Stimulated activated CD4-positive, alpha-beta T cell treated with anti-CD3 and anti-CD28 coated beads, Interleukin-15, amount 100 ng/mL, for 24 hours (primary cell): ENCODE measurements at regions not wholly inside any gene's neighbourhood (a gene's known extent, or its start where the extent isn't known, plus 50 kb on each side); places are given as distances from the start of the nearest gene placed in this dataset.
"Not testable (repeated sequence)": the region's sequence is repeated elsewhere in the genome, so short reads cannot be mapped to it uniquely, and the experiment has no call there.

Experiments used
- DNase-seq: peaks from one replicate; pipeline ENCODE4 v3.0.0-alpha.2; 2020

DNA sequence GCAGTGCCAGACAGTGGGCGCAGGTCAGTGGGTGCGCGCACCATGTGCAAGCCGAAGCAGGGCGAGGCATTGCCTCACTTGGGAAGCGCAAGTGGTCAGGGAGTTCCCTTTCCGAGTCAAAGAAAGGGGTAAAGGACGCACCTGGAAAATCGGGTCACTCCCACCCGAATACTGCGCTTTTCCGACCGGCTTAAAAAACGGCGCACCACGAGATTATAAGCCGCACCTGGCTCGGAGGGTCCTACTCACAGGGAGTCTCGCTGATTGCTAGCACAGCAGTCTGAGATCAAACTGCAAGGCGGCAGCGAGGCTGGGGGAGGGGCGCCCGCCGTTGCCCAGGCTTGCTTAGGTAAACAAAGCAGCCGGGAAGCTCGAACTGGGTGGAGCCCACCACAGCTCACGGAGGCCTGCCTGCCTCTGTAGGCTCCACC is 77.9 kb downstream of the NR4A2 start:
- not testable (repeated sequence) for DNase-seq

DNA sequence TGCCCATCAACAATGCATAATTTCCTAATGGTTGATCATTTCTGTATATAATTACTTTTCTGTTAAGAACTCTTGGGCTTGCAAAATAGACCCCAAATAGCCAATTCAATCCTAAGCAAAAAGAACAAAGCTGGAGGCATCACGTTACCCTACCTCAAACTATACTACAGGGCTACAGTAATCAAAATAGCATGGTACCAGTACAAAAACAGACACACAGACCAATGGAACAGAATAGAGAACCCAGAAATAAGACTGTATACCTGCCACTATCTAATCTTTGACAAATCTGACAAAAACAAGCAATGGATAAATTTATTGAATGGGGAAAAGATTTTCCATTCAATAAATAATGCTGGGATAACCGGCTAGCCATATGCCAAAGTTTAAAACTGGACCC is 78.8 kb downstream of the NR4A2 start:
- no peak for DNase-seq

DNA sequence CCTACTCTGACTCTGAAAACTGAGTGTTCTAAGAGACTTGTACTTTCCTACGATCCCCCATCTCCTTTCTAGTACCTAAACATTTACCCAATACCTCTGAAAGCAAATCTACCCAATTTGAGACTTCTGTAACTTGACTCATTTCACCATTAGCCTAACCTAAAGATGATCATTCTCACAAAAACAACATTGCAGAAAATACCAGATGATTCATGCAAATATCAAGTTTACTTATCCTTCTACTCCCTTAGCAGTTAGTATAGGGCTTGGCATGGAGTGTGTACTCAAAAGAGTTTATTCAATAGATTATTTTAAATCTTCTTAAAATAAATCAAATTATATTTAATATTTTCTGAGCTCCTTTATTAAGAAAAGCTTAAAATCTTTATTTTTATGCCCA is 89.6 kb downstream of the NR4A2 start:
- DNase-seq: no peak

DNA sequence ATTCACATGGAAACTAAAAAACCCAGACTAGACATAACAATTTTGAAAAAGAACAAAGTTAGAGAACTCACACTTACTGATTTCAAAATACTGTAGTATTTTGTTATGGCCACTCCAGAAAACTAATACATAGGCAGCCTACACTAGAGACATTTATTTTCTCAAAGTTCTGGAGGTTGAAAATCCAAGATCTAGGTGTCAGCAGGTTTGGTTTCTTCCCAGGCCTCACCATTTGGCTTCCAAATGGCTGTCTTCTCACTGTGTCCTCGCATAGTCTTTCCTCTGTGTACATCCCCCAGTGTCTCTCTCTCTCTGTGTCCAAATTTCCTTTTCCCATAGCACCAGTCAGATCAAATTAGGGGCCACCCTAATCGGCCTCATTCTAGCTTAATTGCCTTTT is 95.0 kb downstream of the NR4A2 start:
- DNase-seq: no peak

DNA sequence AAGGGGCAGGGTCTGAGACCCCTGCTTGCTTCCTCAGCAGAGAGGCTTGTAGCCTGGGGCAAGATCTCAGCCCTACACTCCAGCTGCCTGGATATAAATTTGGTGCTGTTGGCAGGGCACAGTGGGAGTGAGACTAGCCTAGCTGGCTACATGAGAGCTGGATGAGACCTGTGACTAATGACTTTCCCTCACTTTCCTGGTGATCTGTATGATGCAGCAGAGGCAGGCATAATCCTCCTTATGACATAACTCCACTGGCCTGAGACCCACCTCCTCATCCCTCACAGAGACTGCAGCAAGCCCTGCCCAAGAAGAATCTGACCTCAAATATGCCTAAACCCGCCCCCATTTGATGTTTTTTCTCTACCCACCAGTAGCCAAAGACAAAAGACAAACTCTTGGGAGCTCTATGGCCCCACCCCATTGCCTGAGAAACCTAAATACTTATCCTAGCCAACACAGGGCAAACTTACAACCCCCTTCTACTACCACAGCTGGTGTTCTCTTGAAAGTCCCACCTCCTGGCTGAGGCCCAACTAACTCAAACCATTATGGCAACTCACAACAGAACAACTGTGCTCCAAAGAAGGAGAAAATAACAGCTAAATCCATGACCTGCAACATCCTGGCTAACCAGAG is 102.7 kb downstream of the NR4A2 start:
- DNase-seq: no peak

DNA sequence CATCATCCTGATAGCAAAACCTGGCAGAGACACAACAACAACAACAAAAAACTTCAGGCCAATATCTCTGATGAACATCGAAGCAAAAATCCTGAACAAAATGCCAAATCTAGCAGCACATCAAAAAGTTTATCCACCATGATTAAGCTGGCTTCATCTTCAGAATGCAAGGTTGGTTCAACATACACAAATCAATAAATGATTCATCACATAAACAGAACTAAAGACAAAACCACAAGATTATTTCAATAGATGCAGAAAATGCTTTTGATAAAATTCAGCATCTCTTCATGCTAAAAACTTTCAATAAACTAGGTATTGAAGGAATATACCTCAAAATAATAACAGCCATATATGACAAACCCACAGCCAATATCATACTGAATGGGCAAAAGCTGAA is 109.2 kb downstream of the NR4A2 start:
- DNase-seq: not testable (repeated sequence)

DNA sequence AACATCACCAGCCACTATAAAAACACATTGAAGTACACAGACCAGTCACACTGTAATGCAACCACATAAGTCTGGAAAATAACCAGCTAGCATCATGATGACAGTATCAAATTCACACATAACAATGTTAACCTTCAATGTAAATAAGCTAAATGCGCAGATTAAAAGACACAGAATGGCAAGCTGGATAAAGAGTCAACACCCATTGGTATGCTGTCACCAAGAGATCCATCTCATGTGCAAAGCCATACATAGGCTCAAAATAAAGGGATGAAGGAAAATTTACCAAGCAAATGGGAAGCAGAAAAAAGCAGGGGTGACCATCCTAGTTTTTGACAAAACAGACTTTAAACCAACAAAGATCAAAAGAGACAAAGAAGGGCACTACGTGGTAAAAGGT is 110.8 kb downstream of the NR4A2 start:
- no peak for DNase-seq

DNA sequence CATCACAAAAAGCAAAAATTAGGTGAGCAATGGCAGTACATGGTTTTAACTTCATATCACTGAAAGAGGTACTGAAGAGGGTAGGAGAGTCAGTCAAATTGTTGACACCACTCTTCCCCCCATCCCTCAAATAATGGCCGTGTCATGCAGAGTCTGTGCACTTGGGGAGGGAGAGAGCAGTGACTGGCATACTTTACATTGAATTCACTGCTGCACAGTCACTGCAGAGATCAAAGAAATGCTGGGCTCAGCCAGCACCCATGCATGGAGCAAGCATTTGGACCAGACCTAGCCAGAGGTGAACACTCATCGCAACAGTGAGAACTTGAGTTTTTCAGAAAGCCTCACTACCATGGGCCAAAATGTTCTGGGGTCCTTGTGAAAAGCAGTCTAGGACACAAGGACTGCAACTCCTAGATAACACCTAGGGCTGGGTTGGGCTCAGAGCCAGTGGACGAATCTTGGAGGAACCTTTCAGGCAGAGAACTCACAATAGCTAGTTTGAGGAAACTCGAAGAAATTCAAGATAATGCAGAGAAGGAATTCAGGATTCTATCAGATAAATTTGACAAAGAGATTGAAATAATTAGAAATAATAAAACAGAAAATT is 112.9 kb downstream of the NR4A2 start:
- no peak for DNase-seq

DNA sequence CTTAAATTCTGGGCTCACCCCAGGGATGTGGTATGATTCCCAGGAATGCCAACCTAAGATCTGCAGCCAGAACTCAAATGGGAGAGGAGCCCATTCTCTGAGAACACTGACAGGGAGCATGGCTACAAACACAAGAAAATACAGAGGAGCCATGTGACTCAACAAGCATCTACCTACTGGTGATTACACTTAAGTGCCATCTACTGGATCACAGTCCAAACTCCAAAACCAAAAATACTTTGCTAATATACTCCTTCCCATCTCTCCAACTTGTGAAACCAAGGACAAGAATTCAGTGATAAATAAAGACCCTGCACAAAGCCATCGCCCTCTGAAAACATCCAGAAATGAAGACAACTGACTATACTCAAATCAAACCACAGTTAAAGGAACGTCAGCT is 116.9 kb downstream of the NR4A2 start:
- DNase-seq: no peak

DNA sequence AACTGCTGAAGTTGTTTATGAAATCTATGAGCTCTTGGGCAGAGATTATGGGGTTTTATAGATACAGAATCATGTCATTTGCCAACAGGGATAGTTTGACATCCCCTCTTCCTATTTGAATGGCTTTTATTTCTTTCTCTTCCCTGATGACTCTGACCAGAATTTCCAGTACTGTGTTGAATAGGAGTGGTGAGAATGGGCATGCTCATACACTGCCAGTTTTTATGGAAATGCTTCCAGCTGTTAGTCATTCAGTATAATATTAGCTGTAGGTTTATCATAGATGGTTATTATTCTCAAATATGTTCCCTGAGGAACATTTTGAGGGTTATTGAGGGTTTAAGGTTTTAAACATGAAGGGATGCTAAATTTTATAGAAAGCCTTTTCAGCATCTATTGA is 121.2 kb downstream of the NR4A2 start:
- no peak for DNase-seq

DNA sequence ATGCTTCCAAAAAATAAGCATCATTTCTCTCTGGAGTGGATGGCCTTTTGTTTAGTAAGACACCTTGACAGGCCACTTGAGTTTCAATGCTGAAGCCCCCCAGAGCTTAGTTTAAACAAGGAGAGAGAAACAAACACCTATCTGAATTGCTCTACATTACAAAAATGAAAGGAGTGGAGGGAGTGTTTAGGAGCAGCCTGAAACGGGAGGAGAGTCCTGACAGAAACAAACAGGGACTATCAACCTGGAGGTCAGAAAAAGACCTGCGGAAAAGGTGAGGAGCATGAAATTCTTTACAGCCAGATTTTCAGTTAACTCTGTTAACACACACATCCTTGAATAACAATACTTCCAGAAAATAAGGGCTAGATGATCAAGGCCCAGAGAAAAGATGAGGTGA is 126.2 kb downstream of the NR4A2 start:
- DNase-seq: no peak

DNA sequence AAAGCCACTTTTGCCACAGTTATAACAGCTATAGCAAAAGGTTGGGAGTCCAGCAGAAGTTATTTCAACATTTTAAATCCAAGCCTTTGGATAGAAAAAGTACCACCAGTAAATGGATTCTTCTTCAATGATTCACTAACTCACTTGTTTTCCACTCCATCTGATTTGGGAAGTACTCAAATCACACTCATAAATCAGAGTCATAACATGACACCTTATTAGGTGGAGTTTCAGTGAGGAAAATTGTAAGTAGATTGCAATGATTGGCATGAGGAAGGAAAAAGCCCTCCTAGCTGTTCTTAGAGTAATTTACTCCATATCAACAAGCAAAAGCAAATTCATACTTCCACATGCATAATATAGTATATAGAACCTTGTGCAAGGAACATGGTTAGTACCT is 132.9 kb downstream of the NR4A2 start:
- DNase-seq: no peak

DNA sequence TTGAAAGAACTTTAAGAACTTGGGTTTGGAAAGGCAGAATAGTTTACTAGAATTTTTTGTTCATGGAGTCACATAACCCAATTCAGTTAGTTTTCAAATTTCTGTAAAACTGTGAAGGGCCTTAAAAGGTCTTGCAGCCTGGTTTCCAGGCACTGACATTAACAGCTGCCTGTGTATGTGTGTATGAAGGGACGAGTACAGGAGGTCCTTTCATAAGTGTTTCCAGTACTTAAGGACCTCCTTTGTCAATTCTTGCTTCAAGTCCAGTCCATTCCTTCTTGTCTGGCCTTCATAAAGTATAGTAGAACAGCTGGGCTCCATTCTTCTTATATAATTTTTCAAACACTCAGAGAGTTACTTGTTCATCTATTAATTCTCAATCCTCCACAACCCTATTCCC is 136.5 kb downstream of the NR4A2 start:
- no peak for DNase-seq

DNA sequence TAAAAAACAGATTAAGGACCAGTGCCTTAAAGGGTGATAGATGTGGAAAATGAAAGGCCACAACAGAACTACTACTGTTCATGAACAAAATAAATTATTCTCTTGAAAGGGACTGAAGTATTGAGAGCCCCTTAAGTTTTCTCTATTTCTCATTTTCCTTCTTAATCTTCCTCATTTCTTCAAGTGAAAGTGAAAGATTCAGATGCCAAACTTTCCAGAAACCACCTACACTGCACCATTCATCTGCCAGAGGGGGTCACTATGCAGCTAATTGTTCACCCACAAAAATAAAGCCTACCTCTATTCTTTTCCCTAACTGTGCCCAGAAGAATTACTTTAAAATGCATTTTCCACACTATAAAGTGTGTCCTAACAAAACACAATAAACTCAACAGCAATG is 140.1 kb downstream of the NR4A2 start:
- peak; percentile 2 for DNase-seq

DNA sequence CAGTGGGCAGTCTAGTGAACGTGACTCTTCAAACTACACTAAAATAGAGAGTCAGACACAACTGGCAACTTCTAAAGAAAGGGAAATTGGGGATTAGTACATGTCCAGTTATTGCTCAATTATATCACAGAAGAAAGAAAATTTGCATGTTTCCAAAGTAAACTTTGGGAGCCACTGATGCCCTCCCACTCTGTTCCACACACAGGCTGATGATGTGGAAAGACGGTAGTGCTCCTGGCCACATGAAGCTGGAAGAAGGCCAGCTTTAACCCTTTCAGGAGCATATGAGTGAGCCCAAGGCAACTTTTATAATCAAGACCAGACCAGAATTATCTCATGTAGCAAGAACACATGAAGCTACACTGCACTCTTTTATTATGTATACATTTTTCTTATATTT is 141.0 kb downstream of the NR4A2 start:
- no peak for DNase-seq

DNA sequence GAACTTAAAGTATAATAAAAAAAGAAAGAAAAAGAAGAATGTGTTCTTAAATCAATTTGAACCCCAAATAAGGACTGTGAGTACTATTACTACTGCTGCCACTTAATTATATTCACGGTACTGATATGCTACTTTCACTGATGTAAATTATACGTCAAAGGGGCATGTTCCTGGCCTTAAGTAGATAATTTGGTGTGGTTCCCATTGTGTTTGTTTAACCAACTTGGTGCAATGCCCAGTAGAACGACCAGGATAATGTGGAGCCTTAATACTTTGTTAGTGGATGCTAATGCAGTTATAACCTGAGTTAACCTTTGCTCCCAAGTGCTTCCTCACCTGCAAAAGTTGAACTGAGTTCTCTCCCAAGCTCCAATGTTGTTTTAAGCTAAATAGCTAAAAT is 142.0 kb downstream of the NR4A2 start:
- DNase-seq: no peak

DNA sequence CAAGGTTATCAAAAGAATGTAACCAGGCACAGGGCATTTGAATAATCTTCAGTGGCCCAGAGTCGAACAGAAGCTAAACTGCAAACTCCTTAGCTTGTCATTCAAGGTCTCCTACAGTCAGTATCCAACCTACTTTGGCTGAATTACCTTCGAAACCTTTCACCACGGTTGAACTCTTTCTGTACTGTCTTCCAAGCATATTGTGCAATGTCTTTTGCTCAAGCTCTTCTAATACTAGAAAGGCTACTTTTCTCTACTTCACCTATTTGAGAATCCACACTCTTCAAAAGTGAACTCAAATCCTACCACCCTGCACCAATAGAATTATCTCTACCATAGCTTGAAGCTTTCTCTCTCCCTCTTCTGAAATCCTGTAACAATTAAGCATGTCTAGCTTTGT is 142.9 kb downstream of the NR4A2 start:
- no peak for DNase-seq

DNA sequence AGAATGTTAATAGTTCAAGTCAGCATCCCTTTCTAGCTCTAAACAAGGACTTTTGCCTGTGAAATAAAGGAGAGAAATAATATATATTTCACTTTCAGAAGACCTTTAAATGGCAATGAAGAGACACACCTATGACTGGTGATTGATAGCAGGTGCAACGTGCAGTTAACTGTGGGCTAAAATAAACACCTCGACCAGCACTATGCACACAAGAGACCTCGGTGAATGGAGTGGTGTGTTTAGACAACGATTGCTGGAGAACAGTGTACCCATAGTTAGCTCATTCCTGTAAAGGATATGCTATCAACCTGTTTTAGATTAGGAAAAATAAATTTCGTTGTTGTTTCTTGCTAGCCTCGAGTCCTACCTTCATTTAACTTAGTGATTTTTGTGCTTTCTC is 143.4 kb downstream of the NR4A2 start:
- no peak for DNase-seq

DNA sequence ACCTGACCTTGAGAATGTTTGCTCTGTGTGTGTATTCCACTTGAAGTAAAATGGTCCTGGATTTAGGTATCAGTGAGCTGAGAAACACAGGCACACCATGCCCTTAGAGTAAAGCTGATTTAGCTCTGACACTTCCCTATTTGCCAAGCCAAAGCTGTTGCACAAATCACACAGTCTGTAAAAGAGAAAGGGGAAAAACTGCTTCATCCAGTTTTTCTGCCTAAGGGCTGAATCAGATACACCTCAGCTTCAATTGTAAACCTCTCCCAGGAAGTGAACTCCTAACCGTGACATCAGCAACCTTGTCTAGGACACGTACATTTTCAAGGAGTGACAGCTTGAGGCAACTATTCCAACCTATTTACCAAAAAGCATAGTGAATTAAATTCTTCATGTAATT is 150.4 kb downstream of the NR4A2 start:
- DNase-seq: no peak

DNA sequence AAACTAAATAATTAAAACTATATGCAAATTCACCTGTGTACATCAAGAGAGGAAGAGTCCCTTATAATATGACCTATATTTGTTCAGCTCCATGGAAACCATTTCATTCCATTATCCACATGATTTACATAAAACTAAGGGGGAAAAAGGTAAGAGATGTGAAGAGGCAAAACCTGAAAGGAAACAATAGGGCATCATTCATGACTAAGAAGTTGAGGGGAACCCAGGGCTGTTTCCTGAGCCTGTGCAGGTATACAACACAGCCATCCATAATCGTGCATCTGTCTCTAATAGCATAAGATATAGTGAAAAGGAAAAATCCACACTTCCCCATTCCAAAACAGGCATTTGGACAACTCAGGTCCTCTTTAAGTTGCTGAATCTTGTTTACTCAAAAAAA is 151.3 kb downstream of the NR4A2 start:
- no peak for DNase-seq

DNA sequence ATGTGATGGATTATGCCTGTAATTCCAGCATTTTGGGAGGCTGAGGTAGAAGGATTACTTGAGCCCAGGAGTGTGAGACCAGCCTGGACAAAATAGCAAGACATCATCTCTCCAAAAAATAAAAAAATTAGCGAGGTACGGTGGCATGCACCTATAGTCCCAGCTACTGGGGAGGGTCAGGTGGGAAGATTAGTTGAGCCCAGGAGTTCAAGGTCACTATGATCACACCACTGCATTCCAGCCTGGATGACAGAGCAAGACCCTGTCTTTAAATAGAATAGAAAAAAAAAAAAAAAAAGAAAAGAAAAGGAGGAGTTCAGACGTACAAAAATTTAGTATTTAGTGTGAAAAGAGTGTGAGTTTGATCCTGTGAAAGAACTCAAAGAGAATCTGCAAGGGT is 154.9 kb downstream of the NR4A2 start:
- no peak for DNase-seq

DNA sequence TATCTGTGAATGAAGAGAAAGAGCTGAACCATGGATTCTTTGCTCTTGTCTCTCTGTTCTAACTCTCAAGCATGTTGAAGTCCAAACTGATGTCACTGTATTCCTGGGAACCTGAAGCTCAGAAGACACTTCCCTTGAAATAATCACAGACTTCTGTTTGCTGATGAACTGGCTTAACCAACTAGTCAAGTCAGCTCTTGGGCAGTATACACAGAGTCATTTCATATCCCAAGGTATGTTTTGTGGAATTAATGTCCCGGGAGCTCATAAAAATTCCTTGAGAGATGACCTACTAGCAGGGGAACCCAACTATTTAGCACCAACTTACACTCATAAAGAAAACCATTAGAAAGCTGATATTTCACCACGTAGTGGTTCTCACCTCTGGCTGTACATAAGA is 156.6 kb downstream of the NR4A2 start:
- DNase-seq: no peak

DNA sequence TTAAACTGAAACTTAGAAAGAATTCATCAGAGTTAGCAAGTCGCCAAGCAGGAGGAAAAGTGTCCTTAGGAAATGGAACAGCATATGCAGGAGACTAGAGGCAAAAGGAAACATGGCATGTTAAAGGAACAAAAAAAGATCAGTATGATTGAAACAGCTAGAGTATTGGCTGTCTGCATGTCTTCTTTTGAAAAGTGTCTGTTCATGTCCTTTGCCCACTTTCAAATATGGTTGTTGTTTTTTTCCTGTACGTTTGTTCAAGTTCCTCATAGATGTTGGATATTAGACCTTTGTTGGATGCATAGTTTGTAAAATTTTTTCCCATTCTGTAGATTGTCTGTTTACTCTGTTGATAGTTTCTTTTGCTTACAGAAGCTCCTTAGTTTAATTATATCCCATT is 161.6 kb downstream of the NR4A2 start:
- no peak for DNase-seq

DNA sequence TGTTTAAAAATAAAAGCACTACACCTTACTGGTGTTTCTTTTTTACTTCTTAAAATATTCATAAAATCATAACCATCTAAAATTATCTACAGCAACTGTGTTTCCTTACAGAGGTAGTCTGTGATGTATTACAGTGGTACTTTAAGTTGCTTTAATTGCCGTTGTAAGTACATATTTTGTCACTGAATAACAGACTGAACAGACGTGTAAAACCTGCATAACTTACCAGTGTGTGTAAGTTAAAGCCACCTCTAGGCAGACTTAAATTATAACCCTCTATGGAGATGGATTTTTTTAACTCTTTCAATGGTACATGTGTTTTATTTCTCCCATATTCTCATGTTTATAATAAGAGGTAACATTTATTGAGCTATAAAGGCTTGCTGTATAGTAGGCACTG is 166.8 kb downstream of the NR4A2 start:
- DNase-seq: no peak

DNA sequence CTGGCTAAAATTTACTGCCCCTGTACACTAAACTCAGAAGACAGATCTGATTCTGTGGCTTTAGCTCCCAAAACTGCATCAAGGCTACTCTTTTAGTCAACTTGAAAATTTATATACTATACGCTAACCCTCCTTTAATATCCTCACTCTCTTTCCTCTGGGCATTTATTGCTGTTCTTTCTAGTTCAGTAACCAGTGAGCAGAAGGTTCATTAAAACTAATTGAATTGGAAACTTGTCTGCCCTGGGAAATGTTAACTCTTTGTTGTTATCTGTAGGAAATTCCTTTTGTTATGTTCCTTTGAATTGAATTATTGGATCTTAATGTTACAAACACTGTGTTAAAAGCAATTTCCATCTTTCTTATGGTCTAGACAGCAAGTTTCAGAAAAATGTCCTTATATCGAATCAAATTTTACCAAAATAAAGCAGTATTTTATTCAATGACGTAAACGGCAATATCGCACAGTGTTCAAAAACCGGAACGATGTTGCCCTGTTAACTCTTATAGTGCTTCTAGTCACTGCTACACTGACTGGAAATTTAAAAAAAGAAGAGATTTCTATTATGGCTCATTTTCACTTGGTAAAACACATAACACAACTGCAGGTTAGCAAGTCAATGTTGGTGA is 168.3 kb downstream of the NR4A2 start:
- DNase-seq: no peak
